ENCODE measurements at regions not wholly inside any gene's neighbourhood (a gene's known extent, or its start where the extent isn't known, plus 50 kb on each side); places are given as distances from the start of the nearest gene placed in this dataset.
"Not testable (repeated sequence)": the region's sequence is repeated elsewhere in the genome, so short reads cannot be mapped to it uniquely, and the experiment has no call there.

DNA sequence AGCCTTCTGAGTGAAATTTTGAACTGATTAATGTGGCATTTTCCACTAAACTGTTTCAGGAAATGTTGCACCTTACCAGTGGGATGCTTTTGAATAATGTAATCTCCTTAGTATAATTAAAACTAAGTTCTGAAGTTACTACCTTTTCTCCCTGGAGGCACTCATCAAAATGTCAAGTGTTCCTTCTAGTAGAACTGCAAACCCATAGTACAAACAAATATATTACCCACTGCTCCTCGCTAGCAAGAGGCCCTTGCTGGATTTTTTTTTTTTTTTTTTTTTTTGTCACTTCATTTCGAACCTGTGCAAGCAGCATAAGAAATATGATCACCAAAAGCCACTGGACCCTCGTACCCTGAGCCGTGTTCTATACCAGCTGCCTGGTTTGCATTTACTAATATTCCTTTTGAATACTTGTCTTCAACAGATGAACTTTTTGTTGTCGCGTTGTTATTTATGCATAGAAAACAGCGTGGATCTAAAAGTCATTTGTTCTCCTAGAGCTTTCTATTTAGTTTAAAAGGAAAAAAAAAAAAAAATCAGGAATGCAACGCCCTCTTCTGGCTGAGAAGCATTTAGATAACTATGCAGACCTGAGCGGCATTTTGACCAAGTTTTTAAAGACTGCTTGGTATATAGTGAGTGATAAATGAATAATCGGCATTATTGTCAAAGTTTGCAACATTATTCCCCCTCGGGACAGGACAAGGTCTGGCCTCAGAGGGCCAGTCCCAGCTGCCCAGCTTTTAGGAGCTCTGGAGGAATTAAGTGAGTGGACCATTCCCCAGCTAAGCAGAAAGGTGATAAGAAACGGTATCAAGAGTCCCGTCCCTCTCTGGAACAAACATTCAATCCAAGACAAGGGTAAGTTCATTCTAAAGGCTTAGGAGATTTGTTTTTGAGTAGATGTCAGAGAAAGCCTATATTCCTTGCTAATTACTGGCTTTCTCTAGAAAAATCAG, 162.5 kb upstream of the KIF2A start:
- DNase-seq, result peak in 2 of 58 donors; percentile 6 to 25

DNA sequence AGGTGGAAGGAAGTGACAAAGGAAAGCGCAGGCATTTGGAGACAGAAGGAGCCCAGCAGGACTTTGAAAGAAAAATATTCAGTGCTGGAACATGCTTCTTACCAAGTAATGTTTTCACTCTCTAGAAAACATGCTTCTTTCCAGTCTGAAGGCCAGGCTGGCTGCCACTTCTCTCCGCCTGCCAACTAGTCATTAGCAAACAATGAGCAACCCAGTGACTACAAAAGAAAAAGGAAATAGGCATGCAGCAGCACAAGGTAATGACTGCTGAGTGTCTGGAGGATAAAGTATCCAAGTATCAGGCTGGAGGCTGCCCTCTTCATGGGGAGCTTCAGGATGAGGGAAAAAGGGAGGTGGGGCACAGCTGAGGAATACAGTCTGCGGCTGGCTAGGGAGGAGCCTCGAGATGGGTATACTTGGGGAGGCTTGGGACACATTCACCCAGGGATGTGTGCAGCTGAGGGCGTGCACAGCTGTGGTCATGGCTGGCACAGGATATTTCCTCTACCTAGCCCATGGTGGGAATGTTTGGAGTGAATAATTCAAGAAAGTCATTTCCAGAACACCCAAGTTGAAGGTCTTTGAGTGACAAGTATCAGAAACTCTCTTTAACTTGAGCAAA, 161.5 kb upstream of the KIF2A start:
- DNase-seq, result peak in 36 of 58 donors; percentile 1 to 61 (median 22)

DNA sequence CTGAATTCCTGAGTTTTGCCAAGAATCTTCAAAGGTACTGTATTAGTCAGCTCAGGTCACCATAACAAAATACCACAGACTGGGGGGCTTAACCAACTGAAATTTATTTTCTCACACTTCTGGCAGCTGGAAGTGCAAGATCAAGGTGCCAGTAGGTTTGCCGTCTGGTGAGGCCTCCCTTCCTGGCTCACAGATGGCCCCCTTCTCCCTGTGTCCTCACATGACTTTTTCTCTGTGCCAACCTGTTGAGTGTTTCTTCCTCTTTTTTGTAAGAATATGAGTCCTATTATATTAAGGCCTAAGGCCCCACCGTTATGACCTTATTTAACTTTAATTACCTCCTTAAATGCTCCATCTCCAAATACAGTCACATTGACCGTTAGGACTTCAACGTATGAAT, 156.1 kb upstream of the KIF2A start:
- no peak for DNase-seq

DNA sequence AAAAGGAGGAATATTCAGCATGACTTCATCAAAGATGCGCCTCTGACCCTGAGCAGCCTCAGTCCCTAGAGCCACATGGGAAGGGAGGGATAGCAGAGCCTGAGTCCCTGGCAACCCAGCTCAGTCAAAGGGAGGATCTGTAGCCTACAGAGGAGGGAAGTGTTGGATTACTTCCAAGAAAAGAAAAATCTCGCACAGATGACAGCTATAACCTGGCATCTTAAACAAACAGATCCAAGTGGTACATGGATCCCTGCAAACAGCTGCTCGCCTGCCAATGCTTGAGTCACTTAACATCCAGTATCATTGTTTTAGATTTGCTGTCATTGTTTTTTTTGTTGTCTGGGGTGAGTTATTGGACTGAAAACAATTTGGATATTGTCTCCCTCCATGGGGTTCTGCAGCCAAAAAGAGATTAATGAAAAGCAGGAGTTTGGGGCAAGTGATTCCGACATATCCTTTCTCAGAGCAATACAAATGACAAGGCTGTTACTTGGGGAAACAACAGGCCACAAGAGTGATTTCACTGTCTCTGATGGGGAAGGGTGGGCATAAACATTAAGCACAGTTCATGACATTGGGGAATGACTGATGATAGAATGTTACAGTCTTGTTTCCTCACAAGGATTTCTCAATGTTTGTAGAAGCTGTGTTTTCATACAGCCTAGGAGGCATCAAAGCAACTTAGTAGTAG, 153.5 kb upstream of the KIF2A start:
- peak in 6 of 58 donors; percentile 5 to 61 (median 22) for DNase-seq

DNA sequence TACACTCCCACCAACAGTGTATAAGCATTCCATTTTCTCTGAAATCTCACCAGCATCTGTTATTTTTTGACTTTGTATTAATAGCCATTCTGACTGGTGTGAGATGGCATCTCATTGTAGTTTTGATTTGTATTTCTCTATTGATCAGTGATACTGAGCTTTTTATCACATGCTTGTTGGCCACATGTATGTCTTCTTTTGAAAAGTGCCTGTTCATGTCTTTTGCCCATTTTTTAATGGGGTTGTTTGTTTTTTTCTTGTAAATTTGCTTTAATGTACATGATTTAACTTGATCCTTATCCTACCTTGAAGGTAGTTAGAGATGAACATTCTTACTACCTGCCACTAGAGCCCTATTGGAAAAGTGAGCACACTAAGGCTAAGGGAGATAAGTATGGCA, 151.2 kb upstream of the KIF2A start:
- no peak for DNase-seq

DNA sequence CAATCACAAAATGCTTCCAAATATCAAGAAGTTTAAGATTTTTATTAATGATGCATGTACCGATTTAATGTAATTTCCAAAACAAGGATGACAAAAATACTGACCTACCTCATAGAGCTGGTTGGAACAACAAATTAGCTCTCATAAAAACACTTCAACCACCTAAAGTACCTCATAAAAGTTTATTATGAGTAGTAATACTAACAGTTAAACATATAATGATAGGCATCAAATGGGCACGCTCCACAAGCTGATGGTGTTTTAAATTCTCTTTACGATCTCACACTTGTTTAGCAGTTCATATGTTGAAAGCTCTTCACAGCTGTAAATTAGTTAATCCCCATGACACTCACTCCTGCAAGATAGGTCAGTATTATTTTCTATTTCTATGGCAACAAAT, 150.0 kb upstream of the KIF2A start:
- no peak for DNase-seq

DNA sequence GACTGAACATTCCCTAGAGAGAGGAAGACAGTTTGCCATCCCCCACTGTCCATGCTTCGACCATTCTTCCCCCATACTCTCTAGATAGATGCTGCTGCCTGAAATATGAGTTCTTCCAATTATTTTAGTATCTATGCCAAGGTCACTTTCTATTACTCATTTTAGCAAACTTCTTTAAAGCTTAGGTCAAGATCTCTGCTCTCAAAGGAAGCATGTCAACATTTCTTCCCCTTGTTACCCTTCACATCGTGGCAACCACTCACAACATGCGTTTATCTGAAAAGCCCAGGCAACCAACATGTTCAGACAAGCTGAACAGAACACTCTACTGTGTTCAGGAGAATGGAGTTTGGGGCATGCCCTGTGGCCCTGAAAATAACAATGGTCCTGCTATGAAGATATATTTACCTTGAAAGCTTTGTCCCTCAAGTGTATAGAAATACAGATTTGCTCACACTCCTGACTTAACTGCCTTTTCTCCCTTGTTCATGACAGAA, 138.4 kb upstream of the KIF2A start:
- DNase-seq, result no peak

DNA sequence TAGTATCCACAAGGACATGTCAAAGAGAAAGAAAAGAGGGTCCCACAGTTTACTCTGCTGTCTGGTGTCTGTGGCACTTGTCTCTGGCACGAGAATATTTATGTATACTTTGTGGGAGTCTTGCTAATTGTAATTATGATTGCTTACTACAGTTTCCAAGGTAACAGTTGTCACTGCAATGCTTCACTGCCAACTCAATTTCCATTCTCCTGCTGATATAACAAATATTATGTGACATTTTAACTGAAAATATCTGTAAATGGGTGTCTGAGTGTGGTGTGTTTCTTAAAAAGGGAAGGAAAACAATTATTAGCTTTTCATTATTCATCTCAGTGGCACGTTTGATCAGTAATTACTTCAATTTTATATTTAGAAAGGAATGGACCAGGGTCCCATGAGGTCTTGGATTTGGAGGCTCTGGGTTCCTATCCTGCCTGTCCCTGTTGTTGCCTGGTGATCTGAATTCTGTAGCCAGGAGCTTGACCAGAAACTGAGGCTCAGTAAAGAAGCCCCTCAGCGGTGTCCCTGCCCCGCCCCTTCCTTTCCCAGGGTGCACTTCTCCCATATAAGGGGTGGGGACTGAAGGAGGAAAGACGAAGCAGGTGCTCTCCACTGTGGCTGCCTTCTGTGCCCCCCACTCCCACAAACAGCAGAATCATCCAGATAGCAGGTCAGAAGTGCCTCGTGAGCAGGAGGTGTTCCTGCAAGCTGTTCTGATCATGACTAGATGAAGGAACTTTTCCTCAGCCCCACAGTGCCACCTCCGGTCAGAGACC, 137.3 kb upstream of the KIF2A start:
- no peak for DNase-seq

DNA sequence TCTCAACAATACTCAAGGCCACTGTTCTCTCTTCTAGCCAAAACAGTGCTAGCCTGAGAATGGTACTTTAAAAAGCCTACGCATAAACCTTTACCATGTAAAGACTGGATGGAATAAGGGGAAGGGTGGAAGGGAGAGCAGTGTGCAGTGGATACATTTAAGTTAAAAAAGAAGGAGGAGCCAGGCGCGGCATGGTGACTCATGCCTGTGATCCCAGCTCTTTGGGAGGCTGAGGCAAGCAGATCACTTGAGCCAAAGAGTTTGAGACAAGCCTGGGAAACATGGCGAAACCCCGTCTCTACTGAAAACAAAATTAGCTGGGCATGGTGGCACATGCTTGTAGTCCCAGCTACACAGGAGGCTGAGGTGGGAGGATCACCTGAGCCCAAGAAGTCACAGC, 127.7 kb upstream of the KIF2A start:
- no peak for DNase-seq

DNA sequence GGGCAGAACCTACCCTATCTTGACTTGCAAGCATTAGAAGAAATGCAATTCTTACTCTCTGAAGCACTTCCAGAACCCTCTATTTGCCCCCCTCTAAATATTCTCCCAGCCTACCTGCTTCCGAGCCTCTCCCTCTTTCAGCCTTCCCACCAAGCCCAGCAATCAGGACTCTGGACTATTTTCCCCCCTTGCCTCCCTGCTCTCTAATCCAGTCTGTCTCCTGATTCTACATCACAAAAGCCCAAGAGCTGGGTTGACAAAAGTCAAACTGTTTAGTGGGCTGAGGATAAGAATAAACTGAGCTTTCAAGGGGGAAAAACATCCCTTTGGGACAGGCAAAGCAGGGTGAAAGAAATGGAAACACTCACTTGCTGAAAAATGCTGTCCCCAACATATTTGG, 123.2 kb upstream of the KIF2A start:
- DNase-seq, result no peak

DNA sequence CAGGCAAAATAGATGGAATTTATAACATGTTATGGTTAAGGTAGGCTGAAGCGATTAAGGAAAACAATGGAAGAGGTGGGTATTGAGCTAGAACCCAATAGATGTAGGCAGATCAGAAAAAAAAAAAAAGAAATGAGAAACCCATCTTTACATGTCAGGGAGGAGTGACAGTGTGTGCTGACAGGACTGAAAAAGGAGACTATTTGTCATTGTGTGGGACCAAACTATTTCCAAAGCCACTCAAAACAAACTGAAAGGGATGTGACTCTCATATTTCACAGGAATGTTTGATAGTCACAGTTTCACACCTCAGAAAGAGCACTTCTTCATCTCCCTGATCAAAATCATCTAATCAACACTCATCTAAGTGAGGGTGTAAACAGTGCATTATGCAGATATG, 122.3 kb upstream of the KIF2A start:
- no peak for DNase-seq

DNA sequence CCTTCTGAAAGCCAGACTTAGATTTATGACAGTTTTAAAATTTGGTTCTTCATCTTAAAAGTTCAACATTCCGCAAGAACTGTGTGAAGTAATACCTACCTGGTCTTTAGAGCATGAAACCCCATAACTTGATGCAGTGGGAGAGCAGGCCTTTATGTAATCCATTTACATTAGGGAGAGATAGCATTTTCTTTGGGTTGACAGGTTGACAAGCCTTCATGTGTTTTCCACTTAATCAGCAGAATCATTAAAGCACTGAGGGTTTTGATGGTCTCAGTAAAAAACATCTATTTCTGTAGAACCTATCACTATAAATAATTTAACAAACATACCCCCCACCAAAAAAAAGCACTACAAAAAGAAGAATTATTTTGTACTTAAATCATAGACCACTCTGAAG, 121.6 kb upstream of the KIF2A start:
- DNase-seq, result no peak

DNA sequence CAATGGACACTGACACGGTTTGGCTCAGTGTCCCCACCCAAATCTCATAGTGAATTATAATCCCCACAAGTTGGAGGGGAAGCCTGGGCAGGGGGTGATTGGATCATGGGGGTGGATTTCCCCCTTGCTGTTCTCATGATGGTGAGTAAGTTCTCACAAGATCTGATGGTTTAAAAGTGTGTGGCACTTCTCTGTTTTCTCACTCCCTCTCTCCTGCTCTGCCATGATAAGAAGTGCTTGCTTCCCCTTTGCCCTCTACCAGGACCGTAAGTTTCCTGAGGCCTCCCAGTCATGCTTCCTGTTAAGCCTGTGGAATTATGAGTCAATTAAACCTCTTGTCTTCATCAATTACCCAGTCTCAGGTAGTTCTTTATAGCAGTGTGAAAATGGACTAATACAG, 115.8 kb upstream of the KIF2A start:
- DNase-seq, result no peak

DNA sequence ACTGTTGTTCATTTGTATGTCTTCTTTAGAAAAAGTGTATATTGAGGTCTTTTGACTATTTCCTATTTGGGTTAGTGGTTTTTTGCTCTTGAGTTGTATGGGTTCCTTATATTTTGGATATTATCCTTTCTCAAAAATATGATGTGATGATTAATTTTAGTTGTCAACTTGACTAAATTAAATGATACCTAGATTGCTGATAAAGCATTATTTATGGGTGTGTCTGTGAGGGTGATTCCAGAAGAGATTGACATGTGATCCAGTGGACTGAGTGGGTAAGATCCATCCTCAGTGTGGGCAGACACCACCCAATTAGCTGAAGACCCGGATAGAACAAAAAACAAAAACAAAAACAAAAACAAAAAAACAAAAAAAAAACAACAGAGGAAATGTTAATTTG, 115.1 kb upstream of the KIF2A start:
- no peak for DNase-seq

DNA sequence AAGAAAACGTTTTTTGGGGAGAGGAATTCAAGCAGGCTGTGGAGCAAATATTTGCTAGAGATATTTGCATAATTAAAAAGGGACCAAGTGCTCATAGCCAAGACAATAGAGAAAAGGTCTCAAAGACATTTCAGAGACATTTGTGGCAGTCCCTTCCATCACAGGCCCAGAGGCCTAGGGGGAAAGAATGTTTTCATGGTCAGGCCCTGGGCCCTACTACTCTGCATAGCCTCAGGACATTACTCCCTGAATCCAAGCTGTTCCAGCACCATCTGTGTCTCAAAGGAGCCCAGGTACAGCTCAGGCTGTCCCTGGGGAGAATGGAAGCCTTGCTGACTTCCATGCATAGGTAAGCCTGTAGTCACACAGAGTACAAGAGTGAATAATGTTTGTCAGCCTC, 113.0 kb upstream of the KIF2A start:
- no peak for DNase-seq

DNA sequence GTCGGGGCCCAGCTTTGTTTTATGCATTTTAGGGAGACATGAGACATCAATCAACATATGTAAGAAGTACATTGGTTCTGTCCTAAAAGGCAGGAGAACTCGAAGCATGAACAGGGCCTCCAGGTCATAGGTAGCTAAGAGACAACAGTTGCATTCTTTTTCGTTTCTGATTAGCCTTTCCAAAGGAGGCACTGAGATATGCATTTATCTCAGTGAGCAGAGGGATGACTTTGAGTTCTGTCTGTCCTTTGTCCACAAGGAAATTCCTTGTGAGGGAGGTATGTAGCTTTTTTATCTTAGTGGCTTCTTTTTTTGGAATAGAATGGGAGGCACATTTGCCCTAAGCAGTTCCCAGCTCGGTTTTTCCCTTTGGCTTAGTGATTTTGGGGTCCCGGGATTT, 109.5 kb upstream of the KIF2A start:
- not testable (repeated sequence) for DNase-seq

DNA sequence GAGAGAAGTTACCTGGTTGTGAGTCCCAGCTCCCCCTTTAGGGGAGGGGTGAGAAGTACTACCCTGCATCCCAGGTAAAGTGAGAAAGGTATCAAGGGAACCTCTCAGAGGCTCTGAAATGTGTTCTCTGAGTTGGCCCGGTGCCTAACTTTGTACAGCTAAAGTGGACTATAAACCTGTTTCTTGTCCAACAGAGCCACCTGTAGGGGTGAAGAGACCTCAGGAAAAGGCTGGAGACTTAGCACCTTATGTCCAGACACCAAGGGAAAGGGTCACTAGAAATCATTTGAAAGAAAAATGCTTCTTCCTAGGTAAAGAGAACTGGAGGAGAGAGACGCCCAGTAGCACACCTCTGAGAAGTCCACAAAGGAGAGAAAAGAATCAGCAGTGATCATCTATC, 108.3 kb upstream of the KIF2A start:
- no peak for DNase-seq

DNA sequence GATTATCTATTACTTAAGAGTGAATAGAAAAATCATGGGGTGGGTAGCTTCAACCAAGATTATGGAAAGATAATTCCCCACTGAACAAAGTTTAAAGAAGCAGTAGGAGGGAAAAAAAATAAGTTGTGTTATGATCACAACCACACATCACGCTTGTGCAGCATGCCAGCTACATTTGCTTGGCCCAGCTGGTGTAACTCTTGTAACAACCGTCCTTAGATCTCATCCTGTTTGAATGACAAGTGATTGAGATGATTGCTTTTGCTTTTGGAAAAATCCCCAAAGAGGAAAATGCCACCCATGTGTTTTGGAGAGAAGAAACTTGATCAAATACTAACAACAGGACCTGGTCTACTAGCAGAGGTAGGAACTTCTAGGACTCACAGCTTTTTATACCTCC, 107.6 kb upstream of the KIF2A start:
- no peak for DNase-seq

DNA sequence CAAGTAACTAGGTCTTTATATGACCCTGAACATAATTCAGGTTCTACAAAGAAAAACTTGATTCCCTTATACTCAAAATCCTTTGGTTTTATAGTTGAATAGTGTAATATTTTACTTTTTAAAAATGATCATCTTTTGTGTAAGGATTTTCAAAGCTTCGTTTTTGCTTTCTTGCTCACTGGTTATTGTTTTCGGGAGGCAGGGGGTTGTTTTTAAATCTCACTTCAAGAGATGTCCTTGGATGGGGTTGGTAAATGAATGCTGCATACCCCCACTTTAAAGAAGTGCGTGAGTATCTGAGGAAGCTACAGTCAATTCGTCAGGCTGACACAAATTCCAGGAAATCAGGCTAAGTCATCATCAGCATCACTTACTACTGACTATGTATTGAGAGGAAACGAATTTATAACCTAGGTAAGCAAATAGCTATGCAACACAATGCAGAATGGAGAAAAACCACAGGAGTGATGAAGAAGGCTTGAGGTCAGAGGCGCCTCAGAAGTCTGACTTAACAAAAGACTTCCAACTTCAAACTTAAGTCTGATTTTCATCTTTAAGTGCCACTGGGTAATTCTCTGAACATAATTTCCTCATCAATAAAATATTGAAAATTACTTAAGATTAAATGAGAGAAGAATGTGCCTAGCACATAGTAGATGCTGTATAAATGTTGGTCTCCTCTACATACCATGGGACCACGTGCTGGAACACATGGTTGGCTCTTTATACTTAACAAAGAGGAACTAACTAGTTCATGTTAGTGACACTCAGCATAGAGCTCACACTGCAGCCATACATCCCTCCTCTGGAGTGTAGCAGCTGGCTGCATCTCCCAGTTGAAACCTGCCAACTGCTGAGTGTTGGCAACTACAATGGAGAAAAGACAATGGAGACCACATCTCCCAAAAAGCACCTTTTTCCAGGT, 106.0 kb upstream of the KIF2A start:
- no peak for DNase-seq
